ENCODE measurements at regions not wholly inside any gene's neighbourhood (a gene's known extent, or its start where the extent isn't known, plus 50 kb on each side); places are given as distances from the start of the nearest gene placed in this dataset.

DNA sequence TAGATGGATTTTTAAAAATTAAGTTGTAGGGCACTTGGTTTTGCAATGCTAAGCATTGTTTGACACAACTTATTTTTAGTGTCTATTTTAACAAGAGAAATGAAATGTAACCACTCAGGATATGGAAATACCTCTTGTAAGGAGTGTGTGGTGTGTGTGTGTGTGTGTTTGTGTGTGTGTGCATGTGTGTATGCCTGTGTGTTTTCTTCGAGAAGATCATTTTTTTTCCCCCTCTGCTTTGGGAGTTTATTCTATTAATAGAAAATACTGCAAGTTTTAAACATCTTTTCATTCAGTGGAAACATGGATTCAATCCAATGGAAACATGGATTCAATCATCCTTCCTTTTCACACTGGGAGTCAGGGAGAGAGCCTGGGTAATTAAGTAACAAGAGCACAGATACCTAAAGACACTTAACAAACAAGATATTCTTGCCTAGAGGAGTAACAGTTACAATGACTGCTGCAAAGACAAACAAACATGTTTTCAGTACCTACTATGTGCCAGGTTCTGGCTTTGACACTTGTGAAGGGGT lies 567.2 kb upstream of the TBL1XR1 start:
- TF ChIP-seq POLR2AphosphoS5 (IDR thresholded peaks at IDR 0.05; ENCODE audit: low read depth, low read length) = no peak
- TF ChIP-seq, protein P1, sequence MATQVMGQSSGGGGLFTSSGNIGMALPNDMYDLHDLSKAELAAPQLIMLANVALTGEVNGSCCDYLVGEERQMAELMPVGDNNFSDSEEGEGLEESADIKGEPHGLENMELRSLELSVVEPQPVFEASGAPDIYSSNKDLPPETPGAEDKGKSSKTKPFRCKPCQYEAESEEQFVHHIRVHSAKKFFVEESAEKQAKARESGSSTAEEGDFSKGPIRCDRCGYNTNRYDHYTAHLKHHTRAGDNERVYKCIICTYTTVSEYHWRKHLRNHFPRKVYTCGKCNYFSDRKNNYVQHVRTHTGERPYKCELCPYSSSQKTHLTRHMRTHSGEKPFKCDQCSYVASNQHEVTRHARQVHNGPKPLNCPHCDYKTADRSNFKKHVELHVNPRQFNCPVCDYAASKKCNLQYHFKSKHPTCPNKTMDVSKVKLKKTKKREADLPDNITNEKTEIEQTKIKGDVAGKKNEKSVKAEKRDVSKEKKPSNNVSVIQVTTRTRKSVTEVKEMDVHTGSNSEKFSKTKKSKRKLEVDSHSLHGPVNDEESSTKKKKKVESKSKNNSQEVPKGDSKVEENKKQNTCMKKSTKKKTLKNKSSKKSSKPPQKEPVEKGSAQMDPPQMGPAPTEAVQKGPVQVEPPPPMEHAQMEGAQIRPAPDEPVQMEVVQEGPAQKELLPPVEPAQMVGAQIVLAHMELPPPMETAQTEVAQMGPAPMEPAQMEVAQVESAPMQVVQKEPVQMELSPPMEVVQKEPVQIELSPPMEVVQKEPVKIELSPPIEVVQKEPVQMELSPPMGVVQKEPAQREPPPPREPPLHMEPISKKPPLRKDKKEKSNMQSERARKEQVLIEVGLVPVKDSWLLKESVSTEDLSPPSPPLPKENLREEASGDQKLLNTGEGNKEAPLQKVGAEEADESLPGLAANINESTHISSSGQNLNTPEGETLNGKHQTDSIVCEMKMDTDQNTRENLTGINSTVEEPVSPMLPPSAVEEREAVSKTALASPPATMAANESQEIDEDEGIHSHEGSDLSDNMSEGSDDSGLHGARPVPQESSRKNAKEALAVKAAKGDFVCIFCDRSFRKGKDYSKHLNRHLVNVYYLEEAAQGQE (IDR thresholded peaks at IDR 0.05; ENCODE audit: insufficient read depth in 1 of 2, low read depth in 2 of 2, low read length in 2 of 2) = no peak
- no peak for TF ChIP-seq SIN3A (IDR thresholded peaks at IDR 0.05; ENCODE audit: borderline replicate concordance, insufficient read depth, low read length)
- TF ChIP-seq FOXP2 (optimal IDR thresholded peaks at IDR 0.05; ENCODE audit: borderline replicate concordance, extremely low read depth, extremely low read length, insufficient read depth) = no peak
- no peak for TF ChIP-seq TAF1 (IDR thresholded peaks at IDR 0.05; ENCODE audit: borderline replicate concordance, insufficient read depth, low read length)

DNA sequence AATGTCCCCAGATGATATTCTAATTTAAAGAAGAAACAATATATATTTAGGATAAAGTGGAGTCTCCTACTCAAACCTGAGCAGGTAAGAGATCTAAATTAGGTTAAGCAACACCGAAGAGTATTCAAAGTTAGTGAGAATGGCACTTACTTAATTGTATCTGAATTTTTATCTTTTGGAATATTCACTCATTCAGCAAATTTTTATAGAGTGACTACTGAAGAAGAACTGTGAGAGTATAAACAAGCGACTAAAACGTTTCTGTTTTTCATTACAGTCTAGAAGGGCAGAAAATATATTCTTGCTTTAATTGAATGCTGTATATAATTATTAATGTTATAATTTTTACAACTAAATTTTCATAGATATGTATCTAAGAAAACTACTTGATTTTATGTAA lies 567.7 kb upstream of the TBL1XR1 start:
- no peak for TF ChIP-seq TAF1 (IDR thresholded peaks at IDR 0.05; ENCODE audit: borderline replicate concordance, insufficient read depth, low read length)
- no peak for TF ChIP-seq POLR2AphosphoS5 (IDR thresholded peaks at IDR 0.05; ENCODE audit: low read depth, low read length)
- TF ChIP-seq, protein P1 (IDR thresholded peaks at IDR 0.05; ENCODE audit: insufficient read depth in 1 of 2, low read depth in 2 of 2, low read length in 2 of 2) = no peak
- no peak for TF ChIP-seq SIN3A (IDR thresholded peaks at IDR 0.05; ENCODE audit: borderline replicate concordance, insufficient read depth, low read length)
- TF ChIP-seq FOXP2 (optimal IDR thresholded peaks at IDR 0.05; ENCODE audit: borderline replicate concordance, extremely low read depth, extremely low read length, insufficient read depth) = no peak

DNA sequence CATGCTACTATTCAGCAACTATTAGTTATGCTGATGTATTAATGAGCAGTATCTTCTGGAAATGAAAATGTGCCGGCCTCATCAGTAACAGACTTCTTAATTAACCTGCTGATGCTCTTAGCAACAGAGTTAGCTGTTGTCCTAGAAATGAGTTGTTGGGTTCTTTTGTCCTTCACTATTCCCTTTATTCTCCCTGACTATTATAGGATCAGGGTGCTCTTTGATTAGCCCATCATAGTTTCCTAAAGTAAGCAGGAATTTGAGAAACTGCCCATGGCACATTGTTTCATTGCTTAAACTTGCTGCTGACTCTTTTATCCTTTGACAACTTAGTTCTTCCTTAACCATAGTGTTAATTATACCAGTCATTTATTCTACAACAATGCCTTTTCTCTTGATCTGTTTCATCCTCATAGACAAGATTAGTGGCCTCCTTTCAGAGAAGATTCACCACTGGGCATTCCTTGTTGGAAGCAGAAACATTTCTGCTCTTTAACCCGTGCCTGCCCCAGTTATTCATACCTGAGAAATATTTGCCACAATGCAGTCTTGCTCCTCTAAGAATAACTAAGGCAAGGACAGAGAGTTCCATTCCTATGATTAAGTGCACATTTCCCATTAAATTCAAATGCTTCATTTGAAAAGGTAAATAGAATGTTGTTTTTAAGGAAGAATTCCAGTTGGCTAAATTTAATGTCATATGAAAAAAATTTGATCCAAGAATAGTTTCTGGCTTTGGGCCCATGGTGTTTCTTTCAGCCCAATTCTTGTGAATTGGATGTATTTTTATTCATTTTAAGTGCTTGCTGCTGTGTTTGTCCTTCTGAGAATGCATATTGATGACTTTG lies 573.3 kb upstream of the TBL1XR1 start:
- TF ChIP-seq TAF1 (IDR thresholded peaks at IDR 0.05; ENCODE audit: borderline replicate concordance, insufficient read depth, low read length) (no peak), POLR2AphosphoS5 (IDR thresholded peaks at IDR 0.05; ENCODE audit: low read depth, low read length) (no peak), FOXP2 (optimal IDR thresholded peaks at IDR 0.05; ENCODE audit: borderline replicate concordance, extremely low read depth, extremely low read length, insufficient read depth) (no peak), SIN3A (IDR thresholded peaks at IDR 0.05; ENCODE audit: borderline replicate concordance, insufficient read depth, low read length) (no peak)
- TF ChIP-seq, protein P1 (IDR thresholded peaks at IDR 0.05; ENCODE audit: insufficient read depth in 1 of 2, low read depth in 2 of 2, low read length in 2 of 2) = no peak

DNA sequence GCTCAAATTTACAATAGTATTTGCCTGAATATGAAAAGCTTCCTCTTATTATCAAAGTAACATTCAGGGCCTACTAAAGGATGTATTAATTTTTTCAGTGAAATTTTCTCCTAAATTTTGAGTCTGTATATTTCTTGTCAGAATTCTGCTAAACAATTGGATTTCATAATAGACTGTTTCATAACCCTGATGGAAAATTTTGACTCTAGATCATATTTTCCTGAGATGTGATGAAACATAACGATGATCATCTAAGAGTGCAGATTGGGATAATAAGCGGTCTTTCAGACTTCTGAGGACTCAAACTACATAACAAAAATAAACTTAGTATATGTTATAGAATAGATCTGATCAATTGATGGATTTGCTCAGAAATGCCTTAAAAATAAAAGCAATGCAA lies 574.5 kb upstream of the TBL1XR1 start:
- TF ChIP-seq POLR2AphosphoS5 (IDR thresholded peaks at IDR 0.05; ENCODE audit: low read depth, low read length) = no peak
- TF ChIP-seq TAF1 (IDR thresholded peaks at IDR 0.05; ENCODE audit: borderline replicate concordance, insufficient read depth, low read length) = no peak
- no peak for TF ChIP-seq SIN3A (IDR thresholded peaks at IDR 0.05; ENCODE audit: borderline replicate concordance, insufficient read depth, low read length)
- TF ChIP-seq, protein P1 (IDR thresholded peaks at IDR 0.05; ENCODE audit: insufficient read depth in 1 of 2, low read depth in 2 of 2, low read length in 2 of 2) = no peak
- TF ChIP-seq FOXP2 (optimal IDR thresholded peaks at IDR 0.05; ENCODE audit: borderline replicate concordance, extremely low read depth, extremely low read length, insufficient read depth) = no peak
